AG04450 (cell line): ENCODE measurements at regions not wholly inside any gene's neighbourhood (a gene's known extent, or its start where the extent isn't known, plus 50 kb on each side); places are given as distances from the start of the nearest gene placed in this dataset.

Source experiments
- CTCF ChIA-PET: fragments of 300-600, 350-600 bp; formaldehyde crosslinking; extraction: SDS; loops from one replicate; lab custom pipeline; 2022; ENCODE audit warnings: antibody characterized with exemption, inconsistent platforms; lab: Charles Lee
- POLR2A ChIA-PET: fragments of 350-600 bp; formaldehyde crosslinking; extraction: SDS; loops from one replicate; lab custom pipeline; 2021; ENCODE audit warnings: antibody characterized with exemption, inconsistent platforms; lab: Yijun Ruan, JAX
- DNase-seq: peaks from one replicate; pipeline ENCODE4 v3.0.0-alpha.2; 2011; ENCODE audit warnings: low read depth, low spot score
- H3K27ac ChIP-seq: one replicate; pipeline ENCODE4 v1.5.1; 2012; ENCODE audit warnings: low read depth, low read length, control low read depth
- H3K27me3 ChIP-seq: one replicate; pipeline ENCODE4 v1.6.0; 2012; ENCODE audit warnings: low read length; ENCODE audit not compliant: control insufficient read depth, insufficient read depth
- H3K4me3 ChIP-seq: 2 replicates; pipeline ENCODE4 v1.5.1; 2011; ENCODE audit warnings: mild to moderate bottlenecking, low read depth, low read length, control low read depth
- H3K9me3 ChIP-seq: 2 replicates; pipeline ENCODE4 v1.5.1; 2012; ENCODE audit warnings: low read length; ENCODE audit not compliant: control insufficient read depth, insufficient read depth
- CTCF ChIP-seq: IDR thresholded peaks from 2 replicates; pipeline ENCODE4 v1.5.1; 2011; ENCODE audit warnings: low read depth, low read length, control low read depth, inconsistent platforms

GRCh38 chr2:75810611-75811330 lies 100.1 kb upstream of the GCFC2 start:
- no peak overlapping the region for H3K4me3 ChIP-seq
- no peak for DNase-seq
- POLR2A ChIA-PET: no interaction called here
- CTCF ChIA-PET: no interaction called here
- no peaks in the 10 kb centered on the region for H3K9me3 ChIP-seq
- no peak for TF ChIP-seq CTCF
- H3K27me3 ChIP-seq: no peaks in the 10 kb centered on the region
- H3K27ac ChIP-seq: no peak overlapping the region

DNA sequence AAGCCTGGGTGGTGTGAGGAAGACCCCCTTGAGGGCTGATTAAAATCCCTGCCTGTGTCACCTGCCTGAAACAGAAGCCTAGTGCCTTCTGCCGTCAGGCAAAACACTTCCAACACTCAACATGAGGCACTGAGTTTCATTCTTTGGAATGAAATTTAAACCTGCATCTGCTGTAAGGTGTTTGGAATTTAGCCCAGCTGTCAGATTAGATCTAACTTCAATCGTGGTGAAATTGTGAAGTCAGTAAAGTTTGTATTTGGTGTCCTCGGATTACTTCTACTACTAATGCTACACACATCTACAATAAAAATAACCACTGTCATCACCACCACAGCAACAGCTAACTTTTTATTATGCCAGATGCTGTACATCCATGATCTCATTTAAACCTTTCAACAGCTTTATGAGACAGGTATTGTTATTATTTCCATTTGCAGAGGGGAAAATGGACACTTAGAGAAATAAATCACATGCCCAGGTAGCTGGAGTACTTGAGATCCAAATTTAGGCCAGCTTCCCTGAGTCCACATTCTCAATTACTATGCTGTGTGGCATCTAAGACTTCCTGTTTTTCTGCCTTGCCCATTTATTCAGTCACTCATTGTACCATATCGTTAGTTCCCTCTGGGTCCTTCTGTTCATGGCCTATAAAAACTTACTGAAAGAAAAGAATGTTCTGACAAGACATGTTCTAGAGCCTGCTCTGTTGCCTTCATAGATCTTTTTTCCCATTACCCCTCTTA lies 98.2 kb upstream of the GCFC2 start:
- no peaks in the 10 kb centered on the region for H3K27me3 ChIP-seq
- no peak for TF ChIP-seq CTCF
- no peak overlapping the region for H3K27ac ChIP-seq
- CTCF ChIA-PET: no interaction called here
- POLR2A ChIA-PET: no interaction called here
- DNase-seq: no peak
- H3K9me3 ChIP-seq: no peaks in the 10 kb centered on the region
- H3K4me3 ChIP-seq: no peak overlapping the region

GRCh38 chr2:75807992-75808391 lies 97.3 kb upstream of the GCFC2 start:
- no peak overlapping the region for H3K4me3 ChIP-seq
- DNase-seq: no peak
- no peaks in the 10 kb centered on the region for H3K27me3 ChIP-seq
- no peak for TF ChIP-seq CTCF
- no peaks in the 10 kb centered on the region for H3K9me3 ChIP-seq
- H3K27ac ChIP-seq: no peak overlapping the region
- CTCF ChIA-PET: no interaction called here
- POLR2A ChIA-PET: no interaction called here

GRCh38 chr2:75801234-75801982 lies 90.7 kb upstream of the GCFC2 start:
- ChIA-PET CTCF (no interaction called here), POLR2A (no interaction called here)
- DNase-seq: no peak
- H3K9me3 ChIP-seq: no peaks in the 10 kb centered on the region
- H3K27ac ChIP-seq: no peak overlapping the region
- no peak overlapping the region for H3K4me3 ChIP-seq
- no peak for TF ChIP-seq CTCF
- H3K27me3 ChIP-seq: no peaks in the 10 kb centered on the region

DNA sequence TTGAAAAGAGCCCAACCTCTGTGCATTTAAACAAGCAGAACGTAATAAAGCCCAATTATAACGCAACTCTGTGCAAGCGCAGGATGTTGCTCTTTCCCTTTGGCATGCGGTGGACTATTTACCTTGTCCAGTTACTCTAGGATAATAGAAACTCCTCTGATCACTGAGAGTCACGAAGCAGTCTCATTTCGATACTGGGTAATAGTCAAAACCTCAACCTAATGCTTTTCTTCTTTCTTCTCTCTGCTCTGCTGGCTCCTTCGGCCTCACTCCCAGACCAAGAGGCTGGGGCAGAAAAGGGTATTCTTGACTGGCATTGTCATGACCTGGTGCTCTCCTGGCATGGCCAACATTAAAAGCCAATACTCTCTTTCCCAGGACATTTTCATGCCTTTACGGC lies 89.7 kb upstream of the GCFC2 start:
- Histone ChIP-seq H3K27me3 (no peaks in the 10 kb centered on the region), H3K9me3 (no peaks in the 10 kb centered on the region), H3K4me3 (no peak overlapping the region), H3K27ac (no peak overlapping the region)
- DNase-seq: no peak
- TF ChIP-seq CTCF: no peak
- ChIA-PET CTCF (no interaction called here), POLR2A (no interaction called here)
